Activated CD8-positive, alpha-beta T cell treated with anti-CD3 and anti-CD28 coated beads for 36 hours (primary cell): ENCODE measurements at regions not wholly inside any gene's neighbourhood (a gene's known extent, or its start where the extent isn't known, plus 50 kb on each side); places are given as distances from the start of the nearest gene placed in this dataset.

ENCODE experiments used
- ATAC-seq: fragments of 200-7000 bp; cut with Tn5 transposase; one replicate; pipeline ENCODE4 v1.10.0; 2021; ENCODE audit warnings: mild to moderate bottlenecking, moderate library complexity
- CTCF ChIA-PET: fragments of 350-600 bp; sonication (Branson Sonifier 250); formaldehyde crosslinking; loops from one replicate; lab custom pipeline; 2021; ENCODE audit warnings: antibody characterized with exemption; lab: Charles Lee
- POLR2A ChIA-PET: fragments of 350-600 bp; sonication (Branson Sonifier 250); formaldehyde crosslinking; loops from one replicate; lab custom pipeline; 2021; ENCODE audit warnings: antibody characterized with exemption; lab: Charles Lee
- DNase-seq: peaks from one replicate; pipeline ENCODE4 v3.0.0-alpha.2; 2020
- H3K27ac Mint-ChIP-seq: one replicate; pipeline ENCODE4 v1.8.0; 2021; ENCODE audit warnings: mild to moderate bottlenecking, mixed read lengths
- H3K27me3 Mint-ChIP-seq: one replicate; pipeline ENCODE4 v1.8.0; 2021; ENCODE audit warnings: mixed read lengths
- H3K36me3 Mint-ChIP-seq: one replicate; pipeline ENCODE4 v1.8.0; 2021; ENCODE audit warnings: low read depth, mixed read lengths
- H3K4me1 Mint-ChIP-seq: one replicate; pipeline ENCODE4 v1.8.0; 2021; ENCODE audit warnings: low read depth, mixed read lengths
- H3K4me3 Mint-ChIP-seq: one replicate; pipeline ENCODE4 v1.8.0; 2021; ENCODE audit warnings: mild to moderate bottlenecking, moderate library complexity, mixed read lengths
- H3K9me3 Mint-ChIP-seq: one replicate; pipeline ENCODE4 v1.8.0; 2021; ENCODE audit warnings: mixed read lengths
- intact Hi-C: fragments of 100-400 bp; cut with micrococcal nuclease; formaldehyde crosslinking; loops from one replicate; pipeline ENCODE4 v1.10.0; 2022
- TF ChIP-seq, protein P1 (sequence below): fragments of 200-600 bp; IDR thresholded peaks from one replicate; pipeline ENCODE4 v1.8.0; 2022; ENCODE audit warnings: antibody characterized with exemption, mild to moderate bottlenecking

DNA sequence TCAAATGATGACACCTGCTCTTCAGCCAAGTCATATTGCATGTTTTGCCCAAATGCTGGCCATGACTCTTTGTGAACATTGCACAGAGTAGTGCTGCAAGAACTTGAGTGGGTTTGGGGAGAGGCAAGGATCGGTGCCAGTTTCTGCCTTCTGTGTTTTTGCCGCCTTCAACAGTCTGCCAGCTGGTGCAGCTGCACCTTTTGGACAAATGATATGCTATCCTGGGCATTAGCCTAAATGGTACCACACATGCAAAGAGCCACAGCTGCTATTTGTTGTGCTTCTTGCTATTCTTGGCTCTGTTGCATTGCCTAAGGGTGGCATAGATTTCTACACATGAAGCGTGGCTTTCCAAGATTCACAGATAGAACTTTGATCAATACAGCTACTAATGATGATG, 189.0 kb upstream of the CCN2 start:
- intact Hi-C loops: no loop called here
- no peak for DNase-seq
- Mint-ChIP-seq H3K9me3 (no peaks in the 10 kb centered on the region), H3K4me3 (no peak overlapping the region), H3K27ac (no peak overlapping the region), H3K36me3 (no peaks in the 10 kb centered on the region), H3K27me3 (no peaks in the 10 kb centered on the region), H3K4me1 (no peaks in the 10 kb centered on the region)
- no peak for ATAC-seq
- CTCF ChIA-PET: interaction anchor here (1.7 kb wide), 1 partner anchor 225 kb away, joined by 5 read pairs; no protein-coding TSS in a partner anchor
- TF ChIP-seq, protein P1, sequence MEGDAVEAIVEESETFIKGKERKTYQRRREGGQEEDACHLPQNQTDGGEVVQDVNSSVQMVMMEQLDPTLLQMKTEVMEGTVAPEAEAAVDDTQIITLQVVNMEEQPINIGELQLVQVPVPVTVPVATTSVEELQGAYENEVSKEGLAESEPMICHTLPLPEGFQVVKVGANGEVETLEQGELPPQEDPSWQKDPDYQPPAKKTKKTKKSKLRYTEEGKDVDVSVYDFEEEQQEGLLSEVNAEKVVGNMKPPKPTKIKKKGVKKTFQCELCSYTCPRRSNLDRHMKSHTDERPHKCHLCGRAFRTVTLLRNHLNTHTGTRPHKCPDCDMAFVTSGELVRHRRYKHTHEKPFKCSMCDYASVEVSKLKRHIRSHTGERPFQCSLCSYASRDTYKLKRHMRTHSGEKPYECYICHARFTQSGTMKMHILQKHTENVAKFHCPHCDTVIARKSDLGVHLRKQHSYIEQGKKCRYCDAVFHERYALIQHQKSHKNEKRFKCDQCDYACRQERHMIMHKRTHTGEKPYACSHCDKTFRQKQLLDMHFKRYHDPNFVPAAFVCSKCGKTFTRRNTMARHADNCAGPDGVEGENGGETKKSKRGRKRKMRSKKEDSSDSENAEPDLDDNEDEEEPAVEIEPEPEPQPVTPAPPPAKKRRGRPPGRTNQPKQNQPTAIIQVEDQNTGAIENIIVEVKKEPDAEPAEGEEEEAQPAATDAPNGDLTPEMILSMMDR: no peak
- POLR2A ChIA-PET: no interaction called here

DNA sequence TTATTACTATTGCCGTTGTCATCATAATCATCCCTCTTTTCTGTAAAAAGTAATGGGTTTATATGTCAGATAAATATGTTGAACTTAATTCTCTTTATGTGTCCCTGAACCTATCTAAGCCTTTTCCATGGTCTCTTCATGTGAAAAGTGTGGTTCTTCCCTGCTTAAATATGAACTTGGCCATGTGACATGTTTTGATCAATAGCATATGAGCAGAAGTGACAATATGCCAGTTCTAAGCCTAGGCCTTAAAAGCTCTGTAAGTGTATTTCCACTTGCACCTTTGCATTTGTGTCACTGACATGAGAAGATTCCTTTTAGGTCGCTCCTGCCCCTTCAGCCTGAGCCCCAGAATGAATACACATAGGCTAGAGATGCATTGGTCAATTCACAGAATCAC, 188.4 kb upstream of the CCN2 start:
- intact Hi-C loops: no loop called here
- Mint-ChIP-seq H3K36me3 (no peaks in the 10 kb centered on the region), H3K4me1 (no peaks in the 10 kb centered on the region), H3K9me3 (no peaks in the 10 kb centered on the region), H3K27me3 (no peaks in the 10 kb centered on the region), H3K27ac (no peak overlapping the region), H3K4me3 (no peak overlapping the region)
- ATAC-seq: no peak
- no peak for DNase-seq
- TF ChIP-seq, protein P1: no peak
- POLR2A ChIA-PET: no interaction called here
- CTCF ChIA-PET: interaction anchor here (1.7 kb wide), 1 partner anchor 225 kb away, joined by 5 read pairs; no protein-coding TSS in a partner anchor

DNA sequence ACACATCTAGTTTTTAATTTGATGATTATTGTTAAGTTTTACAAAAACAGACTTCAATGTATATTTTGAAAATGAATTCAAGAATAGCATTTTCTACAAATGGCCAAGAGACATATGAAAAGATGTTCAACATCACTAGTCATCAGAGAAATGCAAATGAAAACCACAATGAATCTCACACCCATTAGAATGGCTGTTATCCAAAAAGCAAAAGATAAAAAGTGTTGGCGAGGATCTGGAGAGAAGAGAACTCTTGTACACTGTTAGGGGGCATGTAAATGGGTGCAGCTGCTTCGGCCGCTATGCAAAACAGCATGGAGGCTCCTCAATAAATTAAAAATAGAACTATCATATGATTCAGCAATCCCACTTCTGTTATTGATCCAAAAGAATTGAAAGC, 185.8 kb upstream of the CCN2 start:
- Mint-ChIP-seq H3K27ac (no peak overlapping the region), H3K27me3 (no peaks in the 10 kb centered on the region), H3K36me3 (no peaks in the 10 kb centered on the region), H3K4me3 (no peak overlapping the region), H3K9me3 (no peaks in the 10 kb centered on the region), H3K4me1 (no peaks in the 10 kb centered on the region)
- POLR2A ChIA-PET: no interaction called here
- TF ChIP-seq, protein P1: no peak
- CTCF ChIA-PET: no interaction called here
- DNase-seq: no peak
- intact Hi-C loops: no loop called here
- no peak for ATAC-seq

DNA sequence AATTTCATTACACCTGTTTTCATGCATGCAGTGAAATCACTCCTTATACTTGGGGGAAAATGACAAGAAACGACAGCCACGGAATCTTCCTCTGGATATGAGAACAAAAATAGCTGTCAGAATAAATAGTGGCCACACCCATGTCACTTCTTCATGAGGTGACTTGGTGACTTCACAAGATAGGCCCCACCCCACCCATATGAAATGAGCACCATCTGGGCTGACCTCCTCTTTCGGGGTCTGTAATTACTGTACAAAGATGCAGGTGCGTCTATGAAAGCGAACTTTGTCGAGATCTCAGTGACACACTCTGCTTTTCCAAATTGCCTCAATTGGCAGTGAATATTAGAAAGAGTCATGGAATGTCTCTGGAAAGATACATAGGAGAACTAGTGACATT, 184.2 kb upstream of the CCN2 start:
- H3K9me3 Mint-ChIP-seq: no peaks in the 10 kb centered on the region
- H3K27me3 Mint-ChIP-seq: peaks cover 8% of the 10 kb centered on the region
- TF ChIP-seq, protein P1: no peak
- ATAC-seq (no peak), DNase-seq (no peak)
- H3K36me3 Mint-ChIP-seq: no peaks in the 10 kb centered on the region
- H3K27ac Mint-ChIP-seq: no peak overlapping the region
- no peaks in the 10 kb centered on the region for H3K4me1 Mint-ChIP-seq
- POLR2A ChIA-PET: no interaction called here
- intact Hi-C loops: no loop called here
- CTCF ChIA-PET: no interaction called here
- no peak overlapping the region for H3K4me3 Mint-ChIP-seq

DNA sequence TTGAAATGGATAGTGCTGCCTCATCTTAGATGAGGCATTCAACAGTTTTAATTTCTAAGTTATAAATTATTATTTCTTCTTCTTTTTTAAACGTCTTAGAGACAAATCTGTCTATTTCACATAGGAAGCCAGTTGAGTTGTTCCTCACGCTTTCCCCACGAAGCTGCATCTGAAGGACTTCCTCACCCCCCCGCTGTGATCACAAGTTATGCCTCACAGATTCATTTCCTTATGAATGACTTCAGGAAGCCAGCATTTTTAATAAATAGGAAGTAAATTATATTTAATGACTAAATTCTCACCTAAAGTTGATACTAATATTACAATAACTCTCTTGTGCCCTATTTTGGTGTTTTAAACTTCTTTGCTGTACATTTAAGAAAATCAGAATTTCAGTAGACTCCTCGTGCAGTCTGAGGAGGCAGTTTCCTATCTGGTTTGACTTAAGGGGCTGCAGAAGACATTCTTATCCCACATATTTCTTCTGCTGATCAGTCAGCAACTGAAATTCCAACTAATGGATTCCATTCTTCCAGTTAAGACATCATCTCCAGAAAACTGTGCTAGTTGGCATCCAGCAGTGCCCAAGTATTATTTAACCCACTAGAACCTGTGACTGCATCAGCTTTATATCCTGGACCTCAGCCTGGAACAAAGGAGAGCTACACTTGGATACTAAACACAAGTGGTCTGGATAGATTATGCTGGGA, 182.7 kb upstream of the CCN2 start:
- H3K4me1 Mint-ChIP-seq: no peaks in the 10 kb centered on the region
- no peaks in the 10 kb centered on the region for H3K36me3 Mint-ChIP-seq
- ChIA-PET POLR2A (no interaction called here), CTCF (no interaction called here)
- H3K9me3 Mint-ChIP-seq: no peaks in the 10 kb centered on the region
- DNase-seq: no peak
- no peak overlapping the region for H3K4me3 Mint-ChIP-seq
- ATAC-seq: no peak
- intact Hi-C loops: no loop called here
- peaks cover 8% of the 10 kb centered on the region for H3K27me3 Mint-ChIP-seq
- TF ChIP-seq, protein P1: no peak
- H3K27ac Mint-ChIP-seq: no peak overlapping the region
